Stomach (tissue), 8 donors: ENCODE measurements at regions not wholly inside any gene's neighbourhood (a gene's known extent, or its start where the extent isn't known, plus 50 kb on each side); places are given as distances from the start of the nearest gene placed in this dataset.

Source experiments
- DNase-seq, 2 donors: peaks; one replicate each; pipeline versions ENCODE4 v3.0.0 to v3.0.0-alpha.2; 2013 to 2019
- H3K27ac ChIP-seq, 5 donors: fragments of 200-600 bp in 4 of 5; sonication (generic) in 4 of 5; one replicate each; pipeline ENCODE4 v1.5.1; 2013 to 2019; ENCODE audit warnings: mild to moderate bottlenecking in 1 of 5, moderate library complexity in 1 of 5
- H3K27me3 ChIP-seq, 3 donors: fragments of 200-600 bp; sonication (generic); one replicate each; pipeline ENCODE4 v1.5.1; 2017 to 2019; ENCODE audit warnings: mixed run types in 1 of 3
- H3K36me3 ChIP-seq, 4 donors: fragments of 200-600 bp; sonication (generic); 1 replicate in 3 of 4; 2 replicates in 1 of 4; pipeline ENCODE4 v1.5.1; 2016 to 2019
- H3K4me1 ChIP-seq, 4 donors: fragments of 200-600 bp; sonication (generic); one replicate each; pipeline ENCODE4 v1.5.1; 2016 to 2019
- H3K4me3 ChIP-seq, 4 donors: fragments of 200-600 bp; sonication (generic) in 3 of 4; one replicate each; pipeline ENCODE4 v1.5.1; 2016 to 2019; ENCODE audit warnings: mild to moderate bottlenecking in 1 of 4
- H3K9me3 ChIP-seq, 4 donors: fragments of 200-600 bp; sonication (generic); one replicate each; pipeline ENCODE4 v1.5.1; 2016 to 2019
- EP300 ChIP-seq: sonication (generic); formaldehyde crosslinking; IDR thresholded peaks from one replicate; pipeline ENCODE4 v1.6.1; 2017; ENCODE audit warnings: antibody characterized with exemption
- POLR2A ChIP-seq, 4 donors: fragments of 450-650 bp; IDR thresholded peaks; one replicate each; pipeline ENCODE4 v1.6.1; 2016; ENCODE audit warnings: antibody characterized with exemption in 4 of 4, control low read depth in 2 of 4, mild to moderate bottlenecking in 1 of 4, moderate library complexity in 1 of 4
- POLR2AphosphoS5 ChIP-seq, 3 donors: sonication (generic); formaldehyde crosslinking; IDR thresholded peaks; one replicate each; pipeline ENCODE4 v1.6.1; 2016; ENCODE audit warnings: antibody characterized with exemption in 3 of 3
- WGBS, 5 donors: extraction: QIAGEN DNeasy Blood & Tissue Kit in 3 of 5; methylation state at CpG; one replicate each; pipeline versions ENCODE4 v1.1.5 to v1.1.7; 2013 to 2018; 5-methylcytosine and 5-hydroxymethylcytosine counted together
- intact Hi-C: fragments of 100-400 bp; cut with DNase I; formaldehyde crosslinking; loops from one replicate; pipeline ENCODE4 v1.15.1; 2023; ENCODE audit warnings: low total_unique reads
- TF ChIP-seq, protein P1 (sequence below), 7 experiments: fragments of 450-650 bp in 4 of 7; fragments of 200-600 bp in 3 of 7; sonication (generic) in 3 of 7; IDR thresholded peaks; one replicate each; pipeline ENCODE4 v1.5.1; 2016 to 2019; ENCODE audit warnings: antibody characterized with exemption in 7 of 7, control low read depth in 2 of 7, mild to moderate bottlenecking in 1 of 7
- donor health status: healthy with polysubstance abuse.
- donor health status: Bipolar disorder and iron deficiency.
- donor health status: healthy.

DNA sequence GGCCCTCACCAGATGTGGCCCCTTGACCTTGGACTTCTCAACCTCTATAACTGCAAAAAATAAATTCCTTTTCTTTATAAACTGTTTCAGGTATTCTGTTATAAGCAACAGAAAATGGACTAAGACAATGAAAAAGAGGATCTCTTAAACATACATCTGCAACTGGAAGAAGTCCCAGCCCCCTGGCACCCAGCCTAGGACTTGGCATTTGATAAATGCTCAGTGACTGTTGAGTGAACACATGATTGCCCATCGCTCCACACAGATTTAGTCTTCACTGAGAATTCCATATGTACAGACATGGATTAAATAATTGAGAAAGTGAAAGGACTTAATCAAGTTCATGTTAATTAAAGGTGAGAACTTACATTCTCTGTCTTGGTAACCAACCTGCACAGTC lies 344.9 kb upstream of the RUNX1 start:
- WGBS, 5 donors = 59 to 92% (median 85%) methylated on average over 1 of the region's 1 CpG
- TF ChIP-seq POLR2A (IDR thresholded peaks at IDR 0.05) (no peak), POLR2AphosphoS5 (IDR thresholded peaks at IDR 0.05) (no peak), EP300 (no peak)
- TF ChIP-seq, protein P1, sequence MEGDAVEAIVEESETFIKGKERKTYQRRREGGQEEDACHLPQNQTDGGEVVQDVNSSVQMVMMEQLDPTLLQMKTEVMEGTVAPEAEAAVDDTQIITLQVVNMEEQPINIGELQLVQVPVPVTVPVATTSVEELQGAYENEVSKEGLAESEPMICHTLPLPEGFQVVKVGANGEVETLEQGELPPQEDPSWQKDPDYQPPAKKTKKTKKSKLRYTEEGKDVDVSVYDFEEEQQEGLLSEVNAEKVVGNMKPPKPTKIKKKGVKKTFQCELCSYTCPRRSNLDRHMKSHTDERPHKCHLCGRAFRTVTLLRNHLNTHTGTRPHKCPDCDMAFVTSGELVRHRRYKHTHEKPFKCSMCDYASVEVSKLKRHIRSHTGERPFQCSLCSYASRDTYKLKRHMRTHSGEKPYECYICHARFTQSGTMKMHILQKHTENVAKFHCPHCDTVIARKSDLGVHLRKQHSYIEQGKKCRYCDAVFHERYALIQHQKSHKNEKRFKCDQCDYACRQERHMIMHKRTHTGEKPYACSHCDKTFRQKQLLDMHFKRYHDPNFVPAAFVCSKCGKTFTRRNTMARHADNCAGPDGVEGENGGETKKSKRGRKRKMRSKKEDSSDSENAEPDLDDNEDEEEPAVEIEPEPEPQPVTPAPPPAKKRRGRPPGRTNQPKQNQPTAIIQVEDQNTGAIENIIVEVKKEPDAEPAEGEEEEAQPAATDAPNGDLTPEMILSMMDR (IDR thresholded peaks at IDR 0.05) = no peak
- H3K27me3 ChIP-seq = peaks cover 0 to 4% (median 0%) of the 10 kb centered on the region in 3 donors
- H3K9me3 ChIP-seq = no peaks in the 10 kb centered on the region
- H3K4me1 ChIP-seq = peaks cover 0 to 7% (median 0%) of the 10 kb centered on the region in 4 donors
- H3K4me3 ChIP-seq = no peak overlapping the region
- no peak overlapping the region for H3K27ac ChIP-seq
- intact Hi-C loops = no loop called here
- no peaks in the 10 kb centered on the region for H3K36me3 ChIP-seq
- no peak for DNase-seq

DNA sequence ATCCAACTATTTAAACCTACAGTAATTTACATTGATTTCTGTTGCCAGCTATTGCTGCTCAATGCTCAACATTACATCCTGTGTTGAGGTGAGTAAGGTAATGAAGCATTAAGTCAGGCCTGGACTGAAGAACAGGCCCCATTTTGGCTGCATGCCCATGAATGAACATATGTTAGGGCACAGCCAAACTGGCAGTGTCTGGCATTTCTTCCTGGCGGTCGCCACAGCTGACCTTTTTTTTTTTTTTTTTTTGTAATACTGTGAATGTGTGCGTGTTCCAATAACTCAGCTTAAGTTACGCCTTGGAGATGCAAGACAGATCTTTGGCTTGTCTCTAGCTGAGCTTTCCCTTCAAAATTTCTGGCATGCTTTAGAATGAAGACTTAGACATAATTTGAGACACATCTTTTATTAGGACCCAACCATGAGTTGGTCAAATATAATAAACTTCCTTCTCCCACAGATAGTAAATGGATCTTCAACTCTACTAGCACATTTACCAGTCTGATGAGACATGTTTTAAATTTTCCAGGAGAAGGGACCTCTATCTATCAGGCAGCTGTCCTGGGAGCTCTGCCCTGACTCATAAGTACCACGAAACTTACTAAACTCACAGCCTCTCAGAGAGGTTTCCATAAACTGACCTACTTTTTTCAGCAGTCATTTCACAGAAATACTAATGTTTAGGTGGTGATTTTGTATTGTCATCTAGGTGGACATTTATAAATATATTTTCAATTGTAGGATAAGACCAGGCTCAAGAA lies 341.1 kb upstream of the RUNX1 start:
- H3K4me1 ChIP-seq = no peaks in the 10 kb centered on the region
- H3K27me3 ChIP-seq = no peaks in the 10 kb centered on the region
- DNase-seq = peak; percentile 34 to 52
- peaks cover 0 to 4% (median 0%) of the 10 kb centered on the region in 4 donors for H3K9me3 ChIP-seq
- intact Hi-C loops = no loop called here
- H3K4me3 ChIP-seq = no peak overlapping the region
- H3K36me3 ChIP-seq = no peaks in the 10 kb centered on the region
- 72 to 87% (median 81%) methylated on average over 5 of the region's 5 CpGs for WGBS, 5 donors
- no peak overlapping the region for H3K27ac ChIP-seq
- TF ChIP-seq POLR2AphosphoS5 (IDR thresholded peaks at IDR 0.05) = no peak
- no peak for TF ChIP-seq EP300
- TF ChIP-seq POLR2A (IDR thresholded peaks at IDR 0.05) = no peak
- TF ChIP-seq, protein P1 (IDR thresholded peaks at IDR 0.05) = no peak

DNA sequence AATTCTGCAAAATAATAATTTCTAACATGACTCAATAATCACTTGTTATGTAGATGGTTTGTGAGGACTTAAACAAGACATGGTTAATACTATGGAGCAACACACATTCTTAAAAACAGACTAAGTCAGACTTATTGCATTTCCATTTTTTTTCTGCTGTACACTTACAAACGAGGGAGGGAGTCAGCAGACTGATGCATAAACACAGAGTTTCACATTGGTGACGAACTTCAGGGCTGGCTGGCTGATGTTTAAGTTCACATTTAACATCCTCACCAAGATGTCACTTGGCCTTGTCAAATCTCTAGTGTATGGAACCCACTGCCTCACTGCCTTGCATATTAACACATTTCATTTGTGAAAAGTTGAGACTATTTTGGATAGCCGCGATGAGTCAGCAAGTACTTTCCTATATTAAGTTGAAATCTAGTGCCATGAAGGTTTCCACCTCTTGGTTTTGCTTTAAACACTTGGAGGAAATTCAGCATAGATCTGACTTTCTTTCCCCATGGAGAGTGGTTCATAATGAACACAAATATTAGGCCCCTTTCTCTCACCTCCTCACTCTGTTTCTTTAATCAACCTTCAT lies 337.5 kb upstream of the RUNX1 start:
- WGBS, 5 donors = 72 to 90% (median 84%) methylated on average over 4 of the region's 4 CpGs
- H3K27me3 ChIP-seq = no peaks in the 10 kb centered on the region
- no peak for DNase-seq
- TF ChIP-seq POLR2AphosphoS5 (IDR thresholded peaks at IDR 0.05) (no peak), EP300 (no peak), POLR2A (IDR thresholded peaks at IDR 0.05) (no peak)
- no peak overlapping the region for H3K4me3 ChIP-seq
- H3K27ac ChIP-seq = no peak overlapping the region
- peaks cover 0 to 4% (median 0%) of the 10 kb centered on the region in 4 donors for H3K9me3 ChIP-seq
- H3K36me3 ChIP-seq = no peaks in the 10 kb centered on the region
- H3K4me1 ChIP-seq = no peaks in the 10 kb centered on the region
- intact Hi-C loops = no loop called here

DNA sequence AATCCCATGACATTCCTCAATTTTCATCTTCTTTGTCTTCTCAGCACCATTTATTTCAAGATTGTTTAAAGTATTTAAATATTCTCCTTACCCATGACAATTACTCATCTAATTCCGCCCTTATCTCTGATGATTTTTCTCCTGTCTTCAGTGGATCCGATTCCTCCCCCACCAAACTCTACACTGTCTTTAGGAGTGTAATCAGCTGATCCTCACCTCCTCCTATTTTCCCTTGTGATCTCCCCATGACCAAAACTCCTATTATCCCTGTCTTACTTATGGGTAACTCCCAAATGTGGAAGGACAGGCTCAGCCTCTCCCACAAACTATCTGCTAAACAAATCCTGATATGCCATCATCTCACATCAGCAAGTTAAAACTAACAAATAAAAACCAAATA lies 335.3 kb upstream of the RUNX1 start:
- no peak overlapping the region for H3K27ac ChIP-seq
- TF ChIP-seq POLR2A (IDR thresholded peaks at IDR 0.05) (no peak), POLR2AphosphoS5 (IDR thresholded peaks at IDR 0.05) (no peak), EP300 (no peak)
- TF ChIP-seq, protein P1 (IDR thresholded peaks at IDR 0.05) = no peak
- peaks cover 0 to 4% (median 0%) of the 10 kb centered on the region in 4 donors for H3K9me3 ChIP-seq
- no peak overlapping the region for H3K4me3 ChIP-seq
- H3K27me3 ChIP-seq = no peaks in the 10 kb centered on the region
- DNase-seq = no peak
- no peaks in the 10 kb centered on the region for H3K4me1 ChIP-seq
- no peaks in the 10 kb centered on the region for H3K36me3 ChIP-seq
- intact Hi-C loops = no loop called here
- 87 to 97% (median 89%) methylated on average over 2 of the region's 2 CpGs for WGBS, 5 donors

- 91 to 95% (median 93%) methylated on average over 6 of the region's 6 CpGs for WGBS, 5 donors
- DNase-seq = no peak
- Histone ChIP-seq H3K36me3 (no peaks in the 10 kb centered on the region), H3K27me3 (no peaks in the 10 kb centered on the region), H3K4me3 (no peak overlapping the region), H3K4me1 (no peaks in the 10 kb centered on the region), H3K27ac (no peak overlapping the region), H3K9me3 (no peaks in the 10 kb centered on the region)
- intact Hi-C loops = no loop called here
- TF ChIP-seq, protein P1 (IDR thresholded peaks at IDR 0.05) = no peak
- no peak for TF ChIP-seq POLR2A (IDR thresholded peaks at IDR 0.05)
- TF ChIP-seq EP300 = no peak
- no peak for TF ChIP-seq POLR2AphosphoS5 (IDR thresholded peaks at IDR 0.05)
These were observed 333.6 kb upstream of the RUNX1 start for GRCh38 chr21:35382696-35383095.
